Aorta (tissue), 5 donors: ENCODE measurements at regions not wholly inside any gene's neighbourhood (a gene's known extent, or its start where the extent isn't known, plus 50 kb on each side); places are given as distances from the start of the nearest gene placed in this dataset.

ENCODE experiments used
- ATAC-seq: fragments of 200-7000 bp; cut with Tn5 transposase; one replicate; pipeline ENCODE4 v1.9.1; 2022; ENCODE audit warnings: moderate library complexity; ENCODE audit not compliant: low FRiP score
- DNase-seq, 2 donors: peaks; one replicate each; pipeline ENCODE4 v3.0.0-alpha.2; 2020
- H3K27ac ChIP-seq, 2 donors: one replicate each; pipeline ENCODE4 v1.5.1; 2013; ENCODE audit warnings: low read length in 2 of 2, mild to moderate bottlenecking in 2 of 2, moderate library complexity in 2 of 2, control low read depth in 1 of 2, inconsistent platforms in 1 of 2, low read depth in 1 of 2
- H3K27me3 ChIP-seq, 2 donors: one replicate each; pipeline ENCODE4 v1.6.1; 2013; ENCODE audit warnings: control low read depth in 1 of 2, low read length in 1 of 2, mild to moderate bottlenecking in 1 of 2, moderate library complexity in 1 of 2; ENCODE audit not compliant: insufficient read depth in 2 of 2, control insufficient read depth in 1 of 2
- H3K36me3 ChIP-seq, 2 donors: one replicate each; pipeline ENCODE4 v1.6.1; 2013; ENCODE audit warnings: control low read depth in 1 of 2, low read length in 1 of 2, mild to moderate bottlenecking in 1 of 2; ENCODE audit not compliant: insufficient read depth in 2 of 2, control insufficient read depth in 1 of 2
- H3K4me1 ChIP-seq, 2 donors: one replicate each; pipeline ENCODE4 v1.6.1; 2013; ENCODE audit warnings: low read length in 2 of 2, control low read depth in 1 of 2, mild to moderate bottlenecking in 1 of 2, moderate library complexity in 1 of 2; ENCODE audit not compliant: insufficient read depth in 2 of 2, control insufficient read depth in 1 of 2
- H3K4me3 ChIP-seq, 2 donors: one replicate each; pipeline ENCODE4 v1.5.1; 2013; ENCODE audit warnings: low read length in 2 of 2, control low read depth in 1 of 2, mild to moderate bottlenecking in 1 of 2
- H3K9me3 ChIP-seq: one replicate; pipeline ENCODE4 v1.6.1; 2013; ENCODE audit warnings: mild to moderate bottlenecking, low read length; ENCODE audit not compliant: control insufficient read depth
- WGBS, 2 donors: extraction: QIAGEN DNeasy Blood & Tissue Kit; methylation state at CpG; one replicate each; pipeline ENCODE4 v1.1.7; 2013; 5-methylcytosine and 5-hydroxymethylcytosine counted together
- intact Hi-C, 2 donors: fragments of 100-400 bp; cut with DNase I; formaldehyde crosslinking; loops; one replicate each; pipeline versions ENCODE4 v1.14.2 to v1.15.0; 2022
- donor health status: healthy with polysubstance abuse.
- donor health status: Bipolar disorder and iron deficiency.
- donor health status: DM: no; HTN: no; CAD: no.
- donor health status: DM: no; HTN: no; CAD: no.
- donor health status: DM: yes; HTN: yes; CAD: no.

GRCh38 chr5:23064710-23065109, 211.6 kb upstream of the CDH12 start:
- ATAC-seq: no peak
- H3K27ac ChIP-seq: no peak overlapping the region
- no peaks in the 10 kb centered on the region for H3K9me3 ChIP-seq
- 77 to 83% methylated on average over 3 of the region's 3 CpGs for WGBS, 2 donors
- no peak overlapping the region for H3K4me3 ChIP-seq
- no peaks in the 10 kb centered on the region for H3K36me3 ChIP-seq
- H3K4me1 ChIP-seq: no peaks in the 10 kb centered on the region
- no peaks in the 10 kb centered on the region for H3K27me3 ChIP-seq
- no peak for DNase-seq
- intact Hi-C loops: no loop called here

GRCh38 chr5:23053846-23054245, 200.7 kb upstream of the CDH12 start:
- no peak for DNase-seq
- ATAC-seq: no peak
- H3K27me3 ChIP-seq: no peaks in the 10 kb centered on the region
- H3K4me1 ChIP-seq: no peaks in the 10 kb centered on the region
- no peak overlapping the region for H3K27ac ChIP-seq
- intact Hi-C loops: no loop called here
- H3K36me3 ChIP-seq: no peaks in the 10 kb centered on the region
- H3K9me3 ChIP-seq: no peaks in the 10 kb centered on the region
- H3K4me3 ChIP-seq: no peak overlapping the region
- WGBS, 2 donors: 20 to 25% methylated on average over 1 of the region's 1 CpG

GRCh38 chr5:23042226-23042625, 189.1 kb upstream of the CDH12 start:
- no peaks in the 10 kb centered on the region for H3K36me3 ChIP-seq
- intact Hi-C loops: no loop called here
- no peak for DNase-seq
- no peaks in the 10 kb centered on the region for H3K27me3 ChIP-seq
- H3K4me1 ChIP-seq: no peaks in the 10 kb centered on the region
- H3K9me3 ChIP-seq: no peaks in the 10 kb centered on the region
- H3K27ac ChIP-seq: no peak overlapping the region
- 20 to 26% methylated on average over 3 of the region's 3 CpGs for WGBS, 2 donors
- no peak overlapping the region for H3K4me3 ChIP-seq
- no peak for ATAC-seq

GRCh38 chr5:23035555-23036090, 182.5 kb upstream of the CDH12 start:
- no peak overlapping the region for H3K4me3 ChIP-seq
- 85 to 93% methylated on average over 1 of the region's 1 CpG for WGBS, 2 donors
- no peaks in the 10 kb centered on the region for H3K27me3 ChIP-seq
- intact Hi-C loops: no loop called here
- no peaks in the 10 kb centered on the region for H3K36me3 ChIP-seq
- DNase-seq (no peak), ATAC-seq (no peak)
- H3K9me3 ChIP-seq: peaks cover 5% of the 10 kb centered on the region
- H3K4me1 ChIP-seq: no peaks in the 10 kb centered on the region
- no peak overlapping the region for H3K27ac ChIP-seq

GRCh38 chr5:23033864-23034263, 180.7 kb upstream of the CDH12 start:
- H3K36me3 ChIP-seq: no peaks in the 10 kb centered on the region
- DNase-seq (no peak), ATAC-seq (no peak)
- peaks cover 5% of the 10 kb centered on the region for H3K9me3 ChIP-seq
- no peaks in the 10 kb centered on the region for H3K27me3 ChIP-seq
- H3K4me3 ChIP-seq: no peak overlapping the region
- H3K27ac ChIP-seq: no peak overlapping the region
- intact Hi-C loops: no loop called here
- 88 to 90% methylated on average over 1 of the region's 1 CpG for WGBS, 2 donors
- H3K4me1 ChIP-seq: no peaks in the 10 kb centered on the region

GRCh38 chr5:23029290-23029689, 176.1 kb upstream of the CDH12 start:
- ATAC-seq (no peak), DNase-seq (no peak)
- Histone ChIP-seq H3K36me3 (no peaks in the 10 kb centered on the region), H3K4me1 (no peaks in the 10 kb centered on the region), H3K4me3 (no peak overlapping the region), H3K27ac (no peak overlapping the region), H3K9me3 (peaks cover 2% of the 10 kb centered on the region), H3K27me3 (no peaks in the 10 kb centered on the region)
- intact Hi-C loops: no loop called here

- 60 to 65% methylated on average over 3 of the region's 3 CpGs for WGBS, 2 donors
- intact Hi-C loops: no loop called here
- ATAC-seq: no peak
- Histone ChIP-seq H3K36me3 (no peaks in the 10 kb centered on the region), H3K4me3 (no peak overlapping the region), H3K27ac (no peak overlapping the region), H3K27me3 (no peaks in the 10 kb centered on the region), H3K4me1 (no peaks in the 10 kb centered on the region), H3K9me3 (no peaks in the 10 kb centered on the region)
- no peak for DNase-seq
Observed at GRCh38 chr5:23028445-23029021, 175.4 kb upstream of the CDH12 start.

GRCh38 chr5:23027830-23028229, 174.7 kb upstream of the CDH12 start:
- intact Hi-C loops: no loop called here
- DNase-seq: no peak
- Histone ChIP-seq H3K9me3 (no peaks in the 10 kb centered on the region), H3K4me1 (no peaks in the 10 kb centered on the region), H3K36me3 (no peaks in the 10 kb centered on the region), H3K27me3 (no peaks in the 10 kb centered on the region), H3K4me3 (no peak overlapping the region), H3K27ac (no peak overlapping the region)
- WGBS, 2 donors: 82% methylated on average over 4 of the region's 4 CpGs
- no peak for ATAC-seq

- 38 to 39% methylated on average over 2 of the region's 2 CpGs for WGBS, 2 donors
- no peak overlapping the region for H3K27ac ChIP-seq
- DNase-seq: no peak
- no peaks in the 10 kb centered on the region for H3K36me3 ChIP-seq
- intact Hi-C loops: no loop called here
- H3K27me3 ChIP-seq: no peaks in the 10 kb centered on the region
- no peaks in the 10 kb centered on the region for H3K4me1 ChIP-seq
- H3K9me3 ChIP-seq: no peaks in the 10 kb centered on the region
- no peak for ATAC-seq
- no peak overlapping the region for H3K4me3 ChIP-seq
Observed at GRCh38 chr5:23027331-23027730, 174.2 kb upstream of the CDH12 start.
